UCSD-AML1 (cell line): ENCODE measurements at regions not wholly inside any gene's neighbourhood (a gene's known extent, or its start where the extent isn't known, plus 50 kb on each side); places are given as distances from the start of the nearest gene placed in this dataset.
"Not testable (repeated sequence)": the region's sequence is repeated elsewhere in the genome, so short reads cannot be mapped to it uniquely, and the experiment has no call there.

Experiments
- DNase-seq: peaks from one replicate; lab custom pipeline; 2025; ENCODE audit not compliant: unreplicated experiment; lab: John Stamatoyannopoulos, UW

GRCh38 chr12:75685617-75686225 is 174.3 kb upstream of the KRR1 start:
- DNase-seq, result no peak

- DNase-seq, result no peak
Observed at GRCh38 chr12:75684678-75685616, 173.5 kb upstream of the KRR1 start.

- not testable (repeated sequence) for DNase-seq
Observed at GRCh38 chr12:75683995-75684586, 172.7 kb upstream of the KRR1 start.

GRCh38 chr12:75683220-75683619 is 171.8 kb upstream of the KRR1 start:
- no peak for DNase-seq

GRCh38 chr12:75677522-75677921 is 166.1 kb upstream of the KRR1 start:
- no peak for DNase-seq

- DNase-seq, result no peak
Observed at GRCh38 chr12:75674393-75674792, 163.0 kb upstream of the KRR1 start.

GRCh38 chr12:75672200-75672599 is 160.8 kb upstream of the KRR1 start:
- DNase-seq, result no peak

GRCh38 chr12:75670216-75670615 is 158.8 kb upstream of the KRR1 start:
- no peak for DNase-seq

GRCh38 chr12:75666939-75667334 is 155.5 kb upstream of the KRR1 start:
- DNase-seq, result no peak

GRCh38 chr12:75666126-75666938 is 154.9 kb upstream of the KRR1 start:
- no peak for DNase-seq

- no peak for DNase-seq
Observed at GRCh38 chr12:75665216-75665615, 153.8 kb upstream of the KRR1 start.

GRCh38 chr12:75662511-75663159 is 151.2 kb upstream of the KRR1 start:
- DNase-seq, result no peak

GRCh38 chr12:75661908-75662307 is 150.5 kb upstream of the KRR1 start:
- DNase-seq, result no peak

- no peak for DNase-seq
Observed at GRCh38 chr12:75660805-75661404, 149.5 kb upstream of the KRR1 start.

GRCh38 chr12:75660107-75660530 is 148.7 kb upstream of the KRR1 start:
- no peak for DNase-seq

- DNase-seq, result no peak
Observed at GRCh38 chr12:75658901-75659823, 147.8 kb upstream of the KRR1 start.

GRCh38 chr12:75658286-75658685 is 146.9 kb upstream of the KRR1 start:
- DNase-seq, result no peak

- no peak for DNase-seq
Observed at GRCh38 chr12:75657831-75658230, 146.4 kb upstream of the KRR1 start.

- not testable (repeated sequence) for DNase-seq
Observed at GRCh38 chr12:75657354-75657753, 145.9 kb upstream of the KRR1 start.
